ENCODE measurements at regions not wholly inside any gene's neighbourhood (a gene's known extent, or its start where the extent isn't known, plus 50 kb on each side); places are given as distances from the start of the nearest gene placed in this dataset.

GRCh38 chr10:118465300-118465874, 123.3 kb upstream of the FAM204A start:
- H3K27ac ChIP-seq, result no peak overlapping the region
- 47% methylated on average over 2 of the region's 3 CpGs for WGBS (ENCODE audit: insufficient coverage, low coverage, low lambda C conversion rate, missing lambda C conversion rate)
- intact Hi-C loops (cut with DNase I), result no loop called here
- H3K4me3 ChIP-seq, result no peak overlapping the region
- no peaks in the 10 kb centered on the region for H3K36me3 ChIP-seq
- TF ChIP-seq POLR2A (IDR thresholded peaks at IDR 0.05), result no peak
- no peak for TF ChIP-seq CTCF (IDR thresholded peaks at IDR 0.05)
- DNase-seq (no peak), ATAC-seq (no peak)
- no peaks in the 10 kb centered on the region for H3K4me1 ChIP-seq
- no peaks in the 10 kb centered on the region for H3K9me3 ChIP-seq
- H3K27me3 ChIP-seq, result no peaks in the 10 kb centered on the region

GRCh38 chr10:118463740-118464139, 121.6 kb upstream of the FAM204A start:
- no CpG with 5 or more reads among the region's 1 CpG for WGBS (ENCODE audit: insufficient coverage, low coverage, low lambda C conversion rate, missing lambda C conversion rate)
- H3K27me3 ChIP-seq, result no peaks in the 10 kb centered on the region
- no peak for DNase-seq
- H3K4me1 ChIP-seq, result peaks cover 0 to 6% (median 3%) of the 10 kb centered on the region in 4 donors
- TF ChIP-seq POLR2A (IDR thresholded peaks at IDR 0.05), result no peak
- no peak for TF ChIP-seq CTCF (IDR thresholded peaks at IDR 0.05)
- no peaks in the 10 kb centered on the region for H3K9me3 ChIP-seq
- H3K27ac ChIP-seq, result no peak overlapping the region
- intact Hi-C loops (cut with DNase I), result no loop called here
- H3K4me3 ChIP-seq, result no peak overlapping the region
- H3K36me3 ChIP-seq, result no peaks in the 10 kb centered on the region
- ATAC-seq, result no peak

- Histone ChIP-seq H3K4me1 (peaks cover 0 to 6% (median 3%) of the 10 kb centered on the region in 4 donors), H3K36me3 (no peaks in the 10 kb centered on the region), H3K27ac (no peak overlapping the region), H3K9me3 (no peaks in the 10 kb centered on the region), H3K4me3 (no peak overlapping the region), H3K27me3 (no peaks in the 10 kb centered on the region)
- DNase-seq, result no peak
- ATAC-seq, result no peak
- WGBS (ENCODE audit: insufficient coverage, low coverage, low lambda C conversion rate, missing lambda C conversion rate), result 90% methylated on average over 1 of the region's 1 CpG
- TF ChIP-seq POLR2A (IDR thresholded peaks at IDR 0.05) (no peak), CTCF (IDR thresholded peaks at IDR 0.05) (no peak)
- intact Hi-C loops (cut with DNase I), result no loop called here
Observed at GRCh38 chr10:118462401-118462800, 120.3 kb upstream of the FAM204A start.

- ATAC-seq (peak; percentile 88 to 97 (median 96)), DNase-seq (peak; percentile 46 to 68 (median 57))
- H3K4me3 ChIP-seq, result peak overlapping the region in 1 of 3 donors; percentile 13
- H3K9me3 ChIP-seq, result no peaks in the 10 kb centered on the region
- no peaks in the 10 kb centered on the region for H3K27me3 ChIP-seq
- peaks cover 0 to 6% (median 3%) of the 10 kb centered on the region in 4 donors for H3K4me1 ChIP-seq
- TF ChIP-seq POLR2A (IDR thresholded peaks at IDR 0.05) (no peak), CTCF (IDR thresholded peaks at IDR 0.05) (peak; percentile 63 to 79 (median 76))
- no peaks in the 10 kb centered on the region for H3K36me3 ChIP-seq
- H3K27ac ChIP-seq, result no peak overlapping the region
- intact Hi-C loops (cut with DNase I), result no loop called here
- WGBS (ENCODE audit: insufficient coverage, low coverage, low lambda C conversion rate, missing lambda C conversion rate), result 2% methylated on average over 10 of the region's 10 CpGs
Observed at GRCh38 chr10:118459642-118460193, 117.6 kb upstream of the FAM204A start.
